ENCODE measurements at regions not wholly inside any gene's neighbourhood (a gene's known extent, or its start where the extent isn't known, plus 50 kb on each side); places are given as distances from the start of the nearest gene placed in this dataset.
A peak's percentile ranks its signal among the peaks of the same experiment; 100 is the strongest.

DNA sequence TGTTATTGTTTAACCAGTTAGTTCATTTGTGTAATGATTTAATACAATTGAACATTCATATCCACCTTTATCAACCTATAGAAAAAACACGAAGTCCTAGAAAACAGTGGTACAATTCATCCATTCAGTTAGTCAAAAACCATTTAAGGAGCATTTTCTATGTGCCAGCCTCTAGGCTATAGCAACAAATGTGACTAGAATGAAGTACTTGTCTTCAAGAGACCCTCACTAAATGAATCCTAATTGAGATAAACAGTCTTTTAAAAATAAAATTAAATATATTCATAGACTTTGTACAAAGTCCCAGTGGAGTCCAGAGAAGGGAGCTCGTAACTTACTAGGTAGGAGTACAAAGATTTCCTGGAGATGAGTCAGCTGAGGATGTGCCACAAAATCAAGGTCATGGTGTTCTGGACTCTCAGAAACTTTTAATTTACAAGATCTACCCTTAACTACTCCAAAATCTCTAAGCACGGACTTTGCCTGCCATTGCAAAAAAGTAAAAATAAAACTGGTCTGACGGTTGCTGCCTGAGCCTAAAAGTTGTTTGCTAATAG, 430.7 kb upstream of the DCN start:
- Histone ChIP-seq H3K9me3 (ENCODE audit: low read length) (no peaks in the 10 kb centered on the region), H3F3A (ENCODE audit: low read length, unreplicated experiment) (no peaks in the 10 kb centered on the region), H2AFZ (ENCODE audit: low read length) (no peak overlapping the region), H3K27ac (ENCODE audit: low read length) (no peak overlapping the region), H3K9me2 (replicated peaks; ENCODE audit: low read length) (no peaks in the 10 kb centered on the region), H3K4me1 (ENCODE audit: insufficient read depth, low read length) (peaks cover 17% of the 10 kb centered on the region), H3K36me3 (ENCODE audit: low read depth, low read length) (no peaks in the 10 kb centered on the region), H3K79me2 (ENCODE audit: low read length) (no peaks in the 10 kb centered on the region), H4K20me1 (ENCODE audit: low read length) (no peaks in the 10 kb centered on the region), H3K4me3 (ENCODE audit: low read length) (no peak overlapping the region), H3K9ac (ENCODE audit: low read length) (no peak overlapping the region), H3K27me3 (ENCODE audit: low read length) (no peaks in the 10 kb centered on the region), H3K4me2 (ENCODE audit: low read length) (no peak overlapping the region)
- ATAC-seq (peak; percentile 65), DNase-seq (peak; percentile 25)
- TF ChIP-seq, protein P1, sequence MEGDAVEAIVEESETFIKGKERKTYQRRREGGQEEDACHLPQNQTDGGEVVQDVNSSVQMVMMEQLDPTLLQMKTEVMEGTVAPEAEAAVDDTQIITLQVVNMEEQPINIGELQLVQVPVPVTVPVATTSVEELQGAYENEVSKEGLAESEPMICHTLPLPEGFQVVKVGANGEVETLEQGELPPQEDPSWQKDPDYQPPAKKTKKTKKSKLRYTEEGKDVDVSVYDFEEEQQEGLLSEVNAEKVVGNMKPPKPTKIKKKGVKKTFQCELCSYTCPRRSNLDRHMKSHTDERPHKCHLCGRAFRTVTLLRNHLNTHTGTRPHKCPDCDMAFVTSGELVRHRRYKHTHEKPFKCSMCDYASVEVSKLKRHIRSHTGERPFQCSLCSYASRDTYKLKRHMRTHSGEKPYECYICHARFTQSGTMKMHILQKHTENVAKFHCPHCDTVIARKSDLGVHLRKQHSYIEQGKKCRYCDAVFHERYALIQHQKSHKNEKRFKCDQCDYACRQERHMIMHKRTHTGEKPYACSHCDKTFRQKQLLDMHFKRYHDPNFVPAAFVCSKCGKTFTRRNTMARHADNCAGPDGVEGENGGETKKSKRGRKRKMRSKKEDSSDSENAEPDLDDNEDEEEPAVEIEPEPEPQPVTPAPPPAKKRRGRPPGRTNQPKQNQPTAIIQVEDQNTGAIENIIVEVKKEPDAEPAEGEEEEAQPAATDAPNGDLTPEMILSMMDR (conservative IDR thresholded peaks at IDR 0.05; ENCODE audit: low read depth, low read length) = no peak
- TF ChIP-seq EZH2 (IDR thresholded peaks at IDR 0.05; ENCODE audit: low read length, unreplicated experiment) = no peak
- no peak for TF ChIP-seq EZH2phosphoT487 (IDR thresholded peaks at IDR 0.05; ENCODE audit: borderline replicate concordance, low read length)
- intact Hi-C loops (cut with micrococcal nuclease) = no loop called here
- BruUV-seq (replicated peaks) = no TSS peak
- ChIA-PET CTCF (no interaction called here), POLR2A (ENCODE audit: unreplicated experiment) (interaction anchor here (0.6 kb wide), 1 partner anchor 1258 kb away, joined by 16 read pairs; no protein-coding TSS in a partner anchor)

DNA sequence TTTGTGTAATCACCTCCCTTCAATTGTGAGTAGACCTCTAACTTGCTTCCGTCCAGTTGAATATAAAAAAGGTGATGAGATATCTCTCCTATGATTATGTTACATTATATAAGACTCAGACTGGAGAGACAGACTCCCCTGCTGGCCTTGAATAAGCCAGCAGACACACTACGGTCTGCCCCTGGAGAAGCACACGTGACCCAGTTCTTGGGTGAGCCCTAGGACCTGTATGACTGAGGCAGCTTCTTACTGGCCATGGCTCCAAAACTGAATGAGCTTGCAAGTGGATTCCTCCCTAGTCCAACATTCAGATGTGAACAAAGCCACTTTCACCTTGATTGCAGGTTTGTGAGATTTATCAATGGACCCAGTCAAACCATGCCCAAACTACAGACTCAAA, 427.9 kb upstream of the DCN start:
- Histone ChIP-seq H3K27me3 (ENCODE audit: low read length) (no peaks in the 10 kb centered on the region), H3K79me2 (ENCODE audit: low read length) (no peaks in the 10 kb centered on the region), H3K9ac (ENCODE audit: low read length) (no peak overlapping the region), H3K4me3 (ENCODE audit: low read length) (no peak overlapping the region), H3K9me3 (ENCODE audit: low read length) (no peaks in the 10 kb centered on the region), H3K4me1 (ENCODE audit: insufficient read depth, low read length) (peaks cover 6% of the 10 kb centered on the region; the same call in 1 of the 2 replicates), H3K4me2 (ENCODE audit: low read length) (no peak overlapping the region), H2AFZ (ENCODE audit: low read length) (no peak overlapping the region), H3K9me2 (replicated peaks; ENCODE audit: low read length) (no peaks in the 10 kb centered on the region), H3K36me3 (ENCODE audit: low read depth, low read length) (no peaks in the 10 kb centered on the region), H3K27ac (ENCODE audit: low read length) (no peak overlapping the region), H4K20me1 (ENCODE audit: low read length) (no peaks in the 10 kb centered on the region), H3F3A (ENCODE audit: low read length, unreplicated experiment) (no peaks in the 10 kb centered on the region)
- DNase-seq (no peak), ATAC-seq (no peak)
- ChIA-PET CTCF (no interaction called here), POLR2A (ENCODE audit: unreplicated experiment) (no interaction called here)
- no TSS peak for BruUV-seq (replicated peaks)
- TF ChIP-seq EZH2phosphoT487 (IDR thresholded peaks at IDR 0.05; ENCODE audit: borderline replicate concordance, low read length) = no peak
- TF ChIP-seq, protein P1 (conservative IDR thresholded peaks at IDR 0.05; ENCODE audit: low read depth, low read length) = no peak
- no peak for TF ChIP-seq EZH2 (IDR thresholded peaks at IDR 0.05; ENCODE audit: low read length, unreplicated experiment)
- intact Hi-C loops (cut with micrococcal nuclease) = no loop called here

DNA sequence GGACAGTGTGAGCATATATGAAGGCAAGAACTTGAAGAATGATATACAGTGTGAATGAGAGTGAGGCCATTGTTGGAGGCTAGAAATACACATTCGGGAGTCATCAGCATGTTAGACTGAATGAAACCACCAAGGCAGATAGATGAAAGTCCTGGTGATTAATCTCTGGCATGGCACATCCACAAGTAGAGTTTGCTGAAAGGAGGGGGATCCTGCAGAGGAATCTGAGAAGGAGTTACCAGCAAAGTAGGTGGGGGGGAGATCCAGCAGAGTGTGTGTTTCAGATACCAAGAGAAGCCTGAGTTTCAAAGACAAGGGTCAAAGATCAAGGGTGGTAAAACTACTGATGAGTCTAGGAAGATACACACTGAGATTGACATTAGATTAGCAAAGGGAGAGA, 426.7 kb upstream of the DCN start:
- BruUV-seq (replicated peaks) = no TSS peak
- Histone ChIP-seq H3K79me2 (ENCODE audit: low read length) (no peaks in the 10 kb centered on the region), H3K9me3 (ENCODE audit: low read length) (no peaks in the 10 kb centered on the region), H2AFZ (ENCODE audit: low read length) (no peak overlapping the region), H3F3A (ENCODE audit: low read length, unreplicated experiment) (no peaks in the 10 kb centered on the region), H3K27ac (ENCODE audit: low read length) (no peak overlapping the region), H3K4me2 (ENCODE audit: low read length) (no peak overlapping the region), H3K4me1 (ENCODE audit: insufficient read depth, low read length) (peaks cover 6% of the 10 kb centered on the region; the same call in 1 of the 2 replicates), H4K20me1 (ENCODE audit: low read length) (no peaks in the 10 kb centered on the region), H3K4me3 (ENCODE audit: low read length) (no peak overlapping the region), H3K27me3 (ENCODE audit: low read length) (no peaks in the 10 kb centered on the region), H3K9ac (ENCODE audit: low read length) (no peak overlapping the region), H3K36me3 (ENCODE audit: low read depth, low read length) (no peaks in the 10 kb centered on the region), H3K9me2 (replicated peaks; ENCODE audit: low read length) (no peaks in the 10 kb centered on the region)
- TF ChIP-seq EZH2 (IDR thresholded peaks at IDR 0.05; ENCODE audit: low read length, unreplicated experiment) (no peak), EZH2phosphoT487 (IDR thresholded peaks at IDR 0.05; ENCODE audit: borderline replicate concordance, low read length) (no peak)
- TF ChIP-seq, protein P1 (conservative IDR thresholded peaks at IDR 0.05; ENCODE audit: low read depth, low read length) = no peak
- intact Hi-C loops (cut with micrococcal nuclease) = no loop called here
- DNase-seq = no peak
- ChIA-PET POLR2A (ENCODE audit: unreplicated experiment) (no interaction called here), CTCF (no interaction called here)
- no peak for ATAC-seq

Data from PC-3 (cell line).